Retinal pigment epithelial cell (primary cell): ENCODE measurements at regions not wholly inside any gene's neighbourhood (a gene's known extent, or its start where the extent isn't known, plus 50 kb on each side); places are given as distances from the start of the nearest gene placed in this dataset.
"Not testable (repeated sequence)": the region's sequence is repeated elsewhere in the genome, so short reads cannot be mapped to it uniquely, and the experiment has no call there.

Experiments
- DNase-seq: peaks from one replicate; pipeline ENCODE4 v3.0.0-alpha.2; 2010; ENCODE audit warnings: low read depth
- H3K4me3 ChIP-seq: 2 replicates; pipeline ENCODE4 v1.5.1; 2011; ENCODE audit warnings: mild to moderate bottlenecking, low read length, control low read depth, moderate library complexity
- CTCF ChIP-seq: conservative IDR thresholded peaks from 2 replicates; pipeline ENCODE4 v1.5.1; 2011; ENCODE audit warnings: low read depth, low read length, control low read depth, inconsistent platforms

- H3K4me3 ChIP-seq = no peak overlapping the region
- no peak for TF ChIP-seq CTCF
- DNase-seq = no peak
Measured at GRCh38 chr9:111094433-111094924, 56.2 kb upstream of the LPAR1 start.

GRCh38 chr9:111092167-111092566 is 53.9 kb upstream of the LPAR1 start:
- not testable (repeated sequence) for H3K4me3 ChIP-seq, DNase-seq
